ENCODE measurements at regions not wholly inside any gene's neighbourhood (a gene's known extent, or its start where the extent isn't known, plus 50 kb on each side); places are given as distances from the start of the nearest gene placed in this dataset.

DNA sequence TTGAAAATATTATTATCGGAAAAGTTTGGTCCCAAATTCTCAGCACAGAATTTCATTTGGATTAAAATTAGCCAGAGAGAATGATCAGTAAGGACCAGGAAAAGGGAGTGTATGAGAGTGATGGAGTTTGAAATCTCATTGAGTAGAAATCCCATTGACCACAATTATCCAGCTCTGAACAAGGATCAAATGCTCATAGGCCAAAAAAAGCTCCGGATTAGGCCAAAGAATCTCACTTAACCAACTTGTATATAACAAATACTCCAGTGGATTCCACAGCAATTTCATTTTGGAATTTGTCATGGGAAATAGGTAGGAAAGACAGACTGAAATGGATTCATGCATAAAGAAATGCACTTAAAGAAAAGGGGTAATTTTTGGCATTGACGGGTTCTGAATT is 83.9 kb upstream of the SORBS2 start (continued):
- TF ChIP-seq, protein P1, sequence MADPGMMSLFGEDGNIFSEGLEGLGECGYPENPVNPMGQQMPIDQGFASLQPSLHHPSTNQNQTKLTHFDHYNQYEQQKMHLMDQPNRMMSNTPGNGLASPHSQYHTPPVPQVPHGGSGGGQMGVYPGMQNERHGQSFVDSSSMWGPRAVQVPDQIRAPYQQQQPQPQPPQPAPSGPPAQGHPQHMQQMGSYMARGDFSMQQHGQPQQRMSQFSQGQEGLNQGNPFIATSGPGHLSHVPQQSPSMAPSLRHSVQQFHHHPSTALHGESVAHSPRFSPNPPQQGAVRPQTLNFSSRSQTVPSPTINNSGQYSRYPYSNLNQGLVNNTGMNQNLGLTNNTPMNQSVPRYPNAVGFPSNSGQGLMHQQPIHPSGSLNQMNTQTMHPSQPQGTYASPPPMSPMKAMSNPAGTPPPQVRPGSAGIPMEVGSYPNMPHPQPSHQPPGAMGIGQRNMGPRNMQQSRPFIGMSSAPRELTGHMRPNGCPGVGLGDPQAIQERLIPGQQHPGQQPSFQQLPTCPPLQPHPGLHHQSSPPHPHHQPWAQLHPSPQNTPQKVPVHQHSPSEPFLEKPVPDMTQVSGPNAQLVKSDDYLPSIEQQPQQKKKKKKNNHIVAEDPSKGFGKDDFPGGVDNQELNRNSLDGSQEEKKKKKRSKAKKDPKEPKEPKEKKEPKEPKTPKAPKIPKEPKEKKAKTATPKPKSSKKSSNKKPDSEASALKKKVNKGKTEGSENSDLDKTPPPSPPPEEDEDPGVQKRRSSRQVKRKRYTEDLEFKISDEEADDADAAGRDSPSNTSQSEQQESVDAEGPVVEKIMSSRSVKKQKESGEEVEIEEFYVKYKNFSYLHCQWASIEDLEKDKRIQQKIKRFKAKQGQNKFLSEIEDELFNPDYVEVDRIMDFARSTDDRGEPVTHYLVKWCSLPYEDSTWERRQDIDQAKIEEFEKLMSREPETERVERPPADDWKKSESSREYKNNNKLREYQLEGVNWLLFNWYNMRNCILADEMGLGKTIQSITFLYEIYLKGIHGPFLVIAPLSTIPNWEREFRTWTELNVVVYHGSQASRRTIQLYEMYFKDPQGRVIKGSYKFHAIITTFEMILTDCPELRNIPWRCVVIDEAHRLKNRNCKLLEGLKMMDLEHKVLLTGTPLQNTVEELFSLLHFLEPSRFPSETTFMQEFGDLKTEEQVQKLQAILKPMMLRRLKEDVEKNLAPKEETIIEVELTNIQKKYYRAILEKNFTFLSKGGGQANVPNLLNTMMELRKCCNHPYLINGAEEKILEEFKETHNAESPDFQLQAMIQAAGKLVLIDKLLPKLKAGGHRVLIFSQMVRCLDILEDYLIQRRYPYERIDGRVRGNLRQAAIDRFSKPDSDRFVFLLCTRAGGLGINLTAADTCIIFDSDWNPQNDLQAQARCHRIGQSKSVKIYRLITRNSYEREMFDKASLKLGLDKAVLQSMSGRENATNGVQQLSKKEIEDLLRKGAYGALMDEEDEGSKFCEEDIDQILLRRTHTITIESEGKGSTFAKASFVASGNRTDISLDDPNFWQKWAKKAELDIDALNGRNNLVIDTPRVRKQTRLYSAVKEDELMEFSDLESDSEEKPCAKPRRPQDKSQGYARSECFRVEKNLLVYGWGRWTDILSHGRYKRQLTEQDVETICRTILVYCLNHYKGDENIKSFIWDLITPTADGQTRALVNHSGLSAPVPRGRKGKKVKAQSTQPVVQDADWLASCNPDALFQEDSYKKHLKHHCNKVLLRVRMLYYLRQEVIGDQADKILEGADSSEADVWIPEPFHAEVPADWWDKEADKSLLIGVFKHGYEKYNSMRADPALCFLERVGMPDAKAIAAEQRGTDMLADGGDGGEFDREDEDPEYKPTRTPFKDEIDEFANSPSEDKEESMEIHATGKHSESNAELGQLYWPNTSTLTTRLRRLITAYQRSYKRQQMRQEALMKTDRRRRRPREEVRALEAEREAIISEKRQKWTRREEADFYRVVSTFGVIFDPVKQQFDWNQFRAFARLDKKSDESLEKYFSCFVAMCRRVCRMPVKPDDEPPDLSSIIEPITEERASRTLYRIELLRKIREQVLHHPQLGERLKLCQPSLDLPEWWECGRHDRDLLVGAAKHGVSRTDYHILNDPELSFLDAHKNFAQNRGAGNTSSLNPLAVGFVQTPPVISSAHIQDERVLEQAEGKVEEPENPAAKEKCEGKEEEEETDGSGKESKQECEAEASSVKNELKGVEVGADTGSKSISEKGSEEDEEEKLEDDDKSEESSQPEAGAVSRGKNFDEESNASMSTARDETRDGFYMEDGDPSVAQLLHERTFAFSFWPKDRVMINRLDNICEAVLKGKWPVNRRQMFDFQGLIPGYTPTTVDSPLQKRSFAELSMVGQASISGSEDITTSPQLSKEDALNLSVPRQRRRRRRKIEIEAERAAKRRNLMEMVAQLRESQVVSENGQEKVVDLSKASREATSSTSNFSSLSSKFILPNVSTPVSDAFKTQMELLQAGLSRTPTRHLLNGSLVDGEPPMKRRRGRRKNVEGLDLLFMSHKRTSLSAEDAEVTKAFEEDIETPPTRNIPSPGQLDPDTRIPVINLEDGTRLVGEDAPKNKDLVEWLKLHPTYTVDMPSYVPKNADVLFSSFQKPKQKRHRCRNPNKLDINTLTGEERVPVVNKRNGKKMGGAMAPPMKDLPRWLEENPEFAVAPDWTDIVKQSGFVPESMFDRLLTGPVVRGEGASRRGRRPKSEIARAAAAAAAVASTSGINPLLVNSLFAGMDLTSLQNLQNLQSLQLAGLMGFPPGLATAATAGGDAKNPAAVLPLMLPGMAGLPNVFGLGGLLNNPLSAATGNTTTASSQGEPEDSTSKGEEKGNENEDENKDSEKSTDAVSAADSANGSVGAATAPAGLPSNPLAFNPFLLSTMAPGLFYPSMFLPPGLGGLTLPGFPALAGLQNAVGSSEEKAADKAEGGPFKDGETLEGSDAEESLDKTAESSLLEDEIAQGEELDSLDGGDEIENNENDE (IDR thresholded peaks at IDR 0.05; ENCODE audit: insufficient replicate concordance, low read length): no peak
- no peak for TF ChIP-seq TEAD4 (IDR thresholded peaks at IDR 0.05; ENCODE audit: low read depth, low read length)
- no peak for TF ChIP-seq CEBPB (IDR thresholded peaks at IDR 0.05; ENCODE audit: low read depth, low read length)

Data from H1 (cell line).